22Rv1 (cell line): ENCODE measurements at regions not wholly inside any gene's neighbourhood (a gene's known extent, or its start where the extent isn't known, plus 50 kb on each side); places are given as distances from the start of the nearest gene placed in this dataset.
A peak's percentile ranks its signal among the peaks of the same experiment; 100 is the strongest.

Source experiments
- H3K27ac ChIP-seq: fragments of 450-650 bp; 2 replicates; pipeline ENCODE4 v1.5.1; 2017
- ZFX ChIP-seq: fragments of 450-650 bp; IDR thresholded peaks from 2 replicates; pipeline ENCODE4 v1.6.1; 2017; ENCODE audit warnings: antibody characterized with exemption, borderline replicate concordance
- TF ChIP-seq, protein P1 (sequence below): fragments of 450-650 bp; IDR thresholded peaks from 2 replicates; pipeline ENCODE4 v1.5.1; 2017; ENCODE audit warnings: mild to moderate bottlenecking

DNA sequence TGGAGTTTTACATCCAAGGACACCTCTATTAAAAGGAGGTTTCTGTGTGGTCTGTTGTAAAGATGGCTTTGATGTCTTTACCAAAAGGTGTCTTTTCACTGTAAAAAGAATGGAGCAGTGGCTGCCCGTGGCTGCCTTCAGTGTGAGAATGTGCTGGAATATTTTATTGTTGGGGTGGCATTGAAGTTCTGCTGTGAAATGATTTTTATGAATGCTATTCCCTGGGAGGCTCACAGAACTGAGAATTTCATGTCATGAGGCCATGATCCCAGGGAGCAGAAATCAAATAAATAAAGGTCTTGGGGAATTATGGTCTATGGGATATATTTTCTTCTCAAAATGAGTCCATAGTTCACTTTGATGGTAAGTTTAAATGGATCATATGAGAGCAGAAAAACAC is 425.2 kb upstream of the ZNF608 start:
- H3K27ac ChIP-seq, result no peak overlapping the region
- TF ChIP-seq, protein P1, sequence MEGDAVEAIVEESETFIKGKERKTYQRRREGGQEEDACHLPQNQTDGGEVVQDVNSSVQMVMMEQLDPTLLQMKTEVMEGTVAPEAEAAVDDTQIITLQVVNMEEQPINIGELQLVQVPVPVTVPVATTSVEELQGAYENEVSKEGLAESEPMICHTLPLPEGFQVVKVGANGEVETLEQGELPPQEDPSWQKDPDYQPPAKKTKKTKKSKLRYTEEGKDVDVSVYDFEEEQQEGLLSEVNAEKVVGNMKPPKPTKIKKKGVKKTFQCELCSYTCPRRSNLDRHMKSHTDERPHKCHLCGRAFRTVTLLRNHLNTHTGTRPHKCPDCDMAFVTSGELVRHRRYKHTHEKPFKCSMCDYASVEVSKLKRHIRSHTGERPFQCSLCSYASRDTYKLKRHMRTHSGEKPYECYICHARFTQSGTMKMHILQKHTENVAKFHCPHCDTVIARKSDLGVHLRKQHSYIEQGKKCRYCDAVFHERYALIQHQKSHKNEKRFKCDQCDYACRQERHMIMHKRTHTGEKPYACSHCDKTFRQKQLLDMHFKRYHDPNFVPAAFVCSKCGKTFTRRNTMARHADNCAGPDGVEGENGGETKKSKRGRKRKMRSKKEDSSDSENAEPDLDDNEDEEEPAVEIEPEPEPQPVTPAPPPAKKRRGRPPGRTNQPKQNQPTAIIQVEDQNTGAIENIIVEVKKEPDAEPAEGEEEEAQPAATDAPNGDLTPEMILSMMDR, result no peak
- no peak for TF ChIP-seq ZFX

DNA sequence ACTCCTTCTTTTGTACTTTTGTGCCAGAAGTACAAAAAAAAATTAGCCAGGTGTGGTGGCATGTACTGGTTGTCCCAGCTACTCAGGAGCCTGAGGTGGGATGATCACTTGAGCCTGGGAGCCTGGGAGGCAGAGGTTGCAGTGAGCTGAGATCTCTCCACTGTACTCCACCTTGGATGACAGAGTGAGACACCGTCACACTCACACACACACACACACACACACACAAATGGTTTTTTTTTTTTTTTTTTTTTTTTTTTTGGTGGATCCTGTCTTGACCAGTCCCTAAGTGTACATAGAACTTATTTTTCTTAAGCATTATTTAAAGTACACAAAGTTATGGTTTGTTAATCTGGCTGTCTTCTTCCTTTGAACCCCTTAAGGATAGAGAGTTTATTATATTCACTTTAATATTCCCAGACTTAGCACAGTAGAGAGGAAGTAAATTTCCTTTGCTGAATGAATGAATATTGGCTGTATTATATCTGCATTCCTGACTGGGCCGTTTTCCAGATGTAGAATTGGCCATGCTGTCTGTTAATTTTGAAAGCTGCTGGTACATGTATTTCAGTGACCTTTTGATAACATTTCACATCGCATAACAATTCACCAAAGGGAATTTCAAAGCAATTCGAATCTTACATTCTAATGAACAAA is 429.0 kb upstream of the ZNF608 start:
- no peak for TF ChIP-seq ZFX
- TF ChIP-seq, protein P1, result no peak

DNA sequence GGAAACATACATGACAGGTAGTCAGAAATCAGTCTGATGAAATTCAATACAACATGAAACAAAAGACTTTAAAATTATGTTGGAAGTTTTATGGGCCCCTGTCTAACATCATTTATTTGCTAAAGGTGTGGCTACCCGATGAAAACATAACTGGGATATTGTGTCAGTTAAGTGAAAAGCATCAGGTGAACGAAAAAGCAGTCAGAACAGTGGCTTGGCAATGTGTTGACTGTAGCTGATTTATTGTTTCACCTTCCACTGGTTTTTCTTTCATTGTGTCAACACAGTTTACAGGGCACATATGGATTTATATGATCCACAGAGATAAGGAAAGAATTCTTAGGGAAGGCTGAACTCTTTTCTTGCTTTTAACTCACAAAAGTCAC is 429.6 kb upstream of the ZNF608 start:
- TF ChIP-seq, protein P1, result no peak
- TF ChIP-seq ZFX, result no peak
- H3K27ac ChIP-seq, result peak overlapping the region; percentile 82

More for the DNA sequence above, 429.0 kb upstream of the ZNF608 start:
- peak overlapping the region; percentile 82 for H3K27ac ChIP-seq

DNA sequence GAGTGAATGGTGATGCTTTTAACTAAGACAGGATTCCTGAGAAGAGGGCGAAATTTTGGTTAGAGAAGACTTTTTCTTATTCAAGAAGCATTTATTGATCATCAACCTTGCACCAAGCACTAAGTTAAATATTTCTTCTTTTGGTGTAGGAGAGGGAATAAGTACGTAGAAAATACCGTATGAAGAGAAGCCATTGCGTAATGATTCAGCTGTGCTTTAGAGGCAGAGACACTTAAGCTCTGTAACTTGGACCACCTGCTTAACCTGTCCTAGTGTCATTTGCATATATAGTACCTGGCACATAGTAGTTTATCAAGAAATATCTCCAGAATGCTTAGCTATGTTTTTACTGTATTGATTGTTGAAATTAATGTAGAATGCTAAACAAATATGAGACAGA is 430.9 kb upstream of the ZNF608 start:
- TF ChIP-seq, protein P1, result no peak
- no peak for TF ChIP-seq ZFX
- peak overlapping the region; percentile 82 for H3K27ac ChIP-seq

DNA sequence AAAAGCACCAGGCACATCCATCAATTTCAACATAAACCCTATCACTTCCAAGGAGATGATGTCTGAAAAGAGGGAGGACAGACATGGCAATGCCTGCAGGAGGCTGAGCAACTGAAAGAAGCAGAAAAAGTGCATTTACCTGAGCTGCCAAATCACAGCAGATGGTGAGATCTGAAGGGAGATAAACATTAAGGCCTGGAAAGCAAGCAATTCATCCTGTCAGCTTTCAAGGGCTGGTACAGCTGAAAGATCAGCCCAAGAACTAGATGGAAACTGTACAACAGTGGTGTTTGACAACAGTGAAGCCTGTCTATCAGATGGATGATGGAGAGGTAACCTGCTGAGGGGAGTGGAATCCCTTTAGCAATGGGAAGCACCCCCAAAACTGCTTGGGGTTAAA is 433.2 kb upstream of the ZNF608 start:
- no peak overlapping the region for H3K27ac ChIP-seq
- TF ChIP-seq, protein P1, result no peak
- TF ChIP-seq ZFX, result no peak

DNA sequence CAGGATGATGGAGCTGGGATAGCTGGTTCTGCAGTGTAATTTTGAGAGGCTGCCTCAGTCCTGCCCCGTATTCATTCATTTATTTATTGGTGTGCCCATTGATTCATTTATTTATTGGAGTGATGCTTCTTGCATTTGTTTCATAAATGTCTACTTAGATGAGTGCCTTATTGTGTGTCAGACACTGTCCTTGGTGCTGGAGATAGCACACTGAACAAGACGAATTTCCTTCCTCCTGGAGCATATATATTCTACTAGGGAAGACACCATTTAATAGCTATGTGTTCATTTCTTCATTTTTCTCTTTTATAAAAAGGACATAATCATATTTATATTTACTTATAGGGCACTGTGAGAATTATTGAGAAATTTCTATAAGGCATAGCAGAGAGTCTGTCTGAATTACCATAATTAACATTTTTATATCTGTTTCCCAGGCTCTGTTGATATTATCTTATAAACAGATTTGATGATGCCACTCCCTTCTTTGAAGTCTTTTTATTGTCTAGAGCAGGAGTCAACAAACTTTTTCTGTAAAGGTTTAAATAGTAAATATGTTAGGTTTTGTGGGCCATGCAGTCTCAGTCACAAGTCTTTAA is 433.9 kb upstream of the ZNF608 start:
- no peak overlapping the region for H3K27ac ChIP-seq
- TF ChIP-seq, protein P1, result no peak
- no peak for TF ChIP-seq ZFX

DNA sequence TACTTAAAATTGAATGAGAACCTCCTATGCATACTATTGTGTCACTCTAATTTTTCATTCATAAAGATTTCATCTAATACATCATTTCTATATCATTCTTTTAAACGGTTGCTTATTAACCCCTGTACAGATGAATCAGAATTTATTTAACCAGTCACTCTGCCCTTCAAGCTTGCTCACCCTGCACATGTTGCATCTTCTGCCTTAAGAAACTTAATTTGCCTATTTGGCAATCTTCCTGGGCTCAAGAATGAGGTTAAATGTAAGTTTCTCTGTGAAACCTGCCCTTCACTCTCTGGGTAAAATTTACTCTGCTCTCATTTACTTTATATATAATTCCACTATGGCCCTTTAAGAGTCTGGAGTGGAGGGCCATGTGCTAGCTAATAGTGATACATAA is 434.7 kb upstream of the ZNF608 start:
- TF ChIP-seq ZFX, result no peak
- TF ChIP-seq, protein P1, result no peak
- no peak overlapping the region for H3K27ac ChIP-seq
